Osteoblast (primary cell): ENCODE measurements at regions not wholly inside any gene's neighbourhood (a gene's known extent, or its start where the extent isn't known, plus 50 kb on each side); places are given as distances from the start of the nearest gene placed in this dataset.

Experiments
- DNase-seq: peaks from one replicate; pipeline ENCODE4 v3.0.0; 2011; ENCODE audit warnings: low spot score, mixed read lengths; ENCODE audit not compliant: insufficient read length; ENCODE audit errors: missing footprints
- H2AFZ ChIP-seq: 2 replicates; pipeline ENCODE4 v1.6.0; 2011; ENCODE audit warnings: mild to moderate bottlenecking, low read length
- H3K27ac ChIP-seq: 2 replicates; pipeline ENCODE4 v1.5.1; 2011; ENCODE audit warnings: mild to moderate bottlenecking, low read depth, low read length, moderate library complexity
- H3K27me3 ChIP-seq: 2 replicates; pipeline ENCODE4 v1.6.0; 2012; ENCODE audit warnings: mild to moderate bottlenecking, control low read depth, inconsistent platforms, low read length, moderate library complexity; ENCODE audit not compliant: insufficient read depth
- H3K36me3 ChIP-seq: 2 replicates; pipeline ENCODE4 v1.5.1; 2011; ENCODE audit warnings: mild to moderate bottlenecking, low read length, control low read depth, moderate library complexity; ENCODE audit not compliant: insufficient read depth
- H3K4me1 ChIP-seq: 2 replicates; pipeline ENCODE4 v1.5.1; 2011; ENCODE audit warnings: mild to moderate bottlenecking, low read length, control low read depth, moderate library complexity; ENCODE audit not compliant: insufficient read depth
- H3K4me2 ChIP-seq: 2 replicates; pipeline ENCODE4 v1.6.0; 2011; ENCODE audit warnings: mild to moderate bottlenecking, low read length; ENCODE audit not compliant: insufficient read depth
- H3K4me3 ChIP-seq: fragments of 200-600 bp; sonication (generic); 3 replicates; pipeline ENCODE4 v1.5.1; 2012; ENCODE audit warnings: mild to moderate bottlenecking, low read length, inconsistent platforms; ENCODE audit not compliant: insufficient read depth
- H3K79me2 ChIP-seq: 2 replicates; pipeline ENCODE4 v1.6.0; 2012; ENCODE audit warnings: mild to moderate bottlenecking, low read length, control low read depth, inconsistent platforms; ENCODE audit not compliant: insufficient read depth
- H3K9me3 ChIP-seq: 2 replicates; pipeline ENCODE4 v1.5.1; 2011; ENCODE audit warnings: low read depth, low read length, control low read depth
- H4K20me1 ChIP-seq: 2 replicates; pipeline ENCODE4 v1.6.0; 2012; ENCODE audit warnings: mild to moderate bottlenecking, low read length, control low read depth; ENCODE audit not compliant: insufficient read depth
- TF ChIP-seq, protein P1 (sequence below): IDR thresholded peaks from 2 replicates; pipeline ENCODE4 v1.5.1; 2011; ENCODE audit warnings: mild to moderate bottlenecking, low read depth, low read length, moderate library complexity; ENCODE audit errors: extremely low read depth

DNA sequence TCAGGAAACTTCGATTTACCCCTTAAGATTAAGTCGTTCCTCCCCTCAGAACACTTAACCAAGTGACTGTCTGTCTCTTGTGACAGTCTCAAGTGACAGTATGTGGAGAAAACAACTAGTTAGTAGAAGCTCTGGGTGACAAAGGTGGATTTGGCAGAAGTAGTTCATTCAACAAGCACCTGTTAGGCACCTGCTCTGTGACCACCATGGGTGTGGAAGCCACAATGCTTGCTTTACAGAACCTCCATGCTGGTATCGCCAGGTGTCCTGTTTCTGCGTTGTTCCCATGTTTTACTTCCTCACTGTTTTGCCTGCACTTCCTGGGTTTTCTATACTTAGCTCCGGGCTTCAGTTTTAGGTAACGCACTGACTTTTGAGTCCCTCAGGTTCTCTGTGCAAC is 337.4 kb upstream of the DCC start:
- Histone ChIP-seq H2AFZ (no peak overlapping the region), H3K4me3 (no peak overlapping the region), H3K4me1 (no peaks in the 10 kb centered on the region), H3K79me2 (no peaks in the 10 kb centered on the region), H3K36me3 (no peaks in the 10 kb centered on the region), H3K4me2 (no peak overlapping the region), H3K27me3 (no peaks in the 10 kb centered on the region), H4K20me1 (no peaks in the 10 kb centered on the region), H3K9me3 (no peaks in the 10 kb centered on the region), H3K27ac (no peak overlapping the region)
- TF ChIP-seq, protein P1, sequence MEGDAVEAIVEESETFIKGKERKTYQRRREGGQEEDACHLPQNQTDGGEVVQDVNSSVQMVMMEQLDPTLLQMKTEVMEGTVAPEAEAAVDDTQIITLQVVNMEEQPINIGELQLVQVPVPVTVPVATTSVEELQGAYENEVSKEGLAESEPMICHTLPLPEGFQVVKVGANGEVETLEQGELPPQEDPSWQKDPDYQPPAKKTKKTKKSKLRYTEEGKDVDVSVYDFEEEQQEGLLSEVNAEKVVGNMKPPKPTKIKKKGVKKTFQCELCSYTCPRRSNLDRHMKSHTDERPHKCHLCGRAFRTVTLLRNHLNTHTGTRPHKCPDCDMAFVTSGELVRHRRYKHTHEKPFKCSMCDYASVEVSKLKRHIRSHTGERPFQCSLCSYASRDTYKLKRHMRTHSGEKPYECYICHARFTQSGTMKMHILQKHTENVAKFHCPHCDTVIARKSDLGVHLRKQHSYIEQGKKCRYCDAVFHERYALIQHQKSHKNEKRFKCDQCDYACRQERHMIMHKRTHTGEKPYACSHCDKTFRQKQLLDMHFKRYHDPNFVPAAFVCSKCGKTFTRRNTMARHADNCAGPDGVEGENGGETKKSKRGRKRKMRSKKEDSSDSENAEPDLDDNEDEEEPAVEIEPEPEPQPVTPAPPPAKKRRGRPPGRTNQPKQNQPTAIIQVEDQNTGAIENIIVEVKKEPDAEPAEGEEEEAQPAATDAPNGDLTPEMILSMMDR: no peak
- no peak for DNase-seq

DNA sequence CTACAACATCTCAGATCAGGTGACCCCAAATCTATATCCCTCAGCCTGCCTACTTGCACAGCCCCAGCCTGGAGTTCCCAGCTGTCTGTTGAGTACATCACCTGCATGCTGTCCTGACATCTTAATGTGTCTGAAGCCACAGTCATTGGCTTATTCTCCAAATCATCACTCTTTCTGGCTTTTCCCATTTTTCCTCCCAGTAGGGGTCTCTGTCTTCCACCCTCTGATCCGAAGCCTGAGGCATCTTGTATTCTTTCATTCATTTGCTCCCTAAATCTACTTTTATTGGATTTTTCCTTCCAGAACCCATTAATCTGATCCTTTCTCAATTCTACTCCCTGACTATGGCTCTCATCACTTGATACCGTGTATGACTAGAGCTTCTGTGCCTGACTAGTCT is 332.9 kb upstream of the DCC start:
- TF ChIP-seq, protein P1: no peak
- no peaks in the 10 kb centered on the region for H3K27me3 ChIP-seq
- H3K36me3 ChIP-seq: no peaks in the 10 kb centered on the region
- no peak for DNase-seq
- no peaks in the 10 kb centered on the region for H3K4me1 ChIP-seq
- no peaks in the 10 kb centered on the region for H3K79me2 ChIP-seq
- no peaks in the 10 kb centered on the region for H3K9me3 ChIP-seq
- H4K20me1 ChIP-seq: no peaks in the 10 kb centered on the region
- H3K4me3 ChIP-seq: no peak overlapping the region
- no peak overlapping the region for H2AFZ ChIP-seq
- no peak overlapping the region for H3K27ac ChIP-seq
- no peak overlapping the region for H3K4me2 ChIP-seq

DNA sequence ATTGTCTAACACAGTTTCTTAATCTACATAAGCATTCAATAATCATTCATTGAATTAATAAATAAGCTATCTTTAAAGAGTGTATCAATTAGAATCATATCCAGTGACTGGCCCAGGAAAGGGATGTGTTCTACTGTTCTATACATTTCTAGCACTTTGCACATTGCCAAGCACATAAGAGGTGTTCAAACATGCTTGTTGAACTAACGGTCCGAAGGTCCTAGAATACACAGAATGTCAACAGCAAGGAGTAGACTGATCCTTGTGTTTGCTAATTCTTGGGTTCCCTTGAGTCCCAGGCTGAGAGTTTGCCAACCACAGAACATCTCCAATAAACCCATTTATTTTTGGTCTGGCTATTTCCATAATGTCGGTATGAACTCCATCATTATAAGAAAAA is 331.7 kb upstream of the DCC start:
- no peak overlapping the region for H2AFZ ChIP-seq
- H3K4me2 ChIP-seq: no peak overlapping the region
- H3K36me3 ChIP-seq: no peaks in the 10 kb centered on the region
- no peak overlapping the region for H3K27ac ChIP-seq
- H3K79me2 ChIP-seq: no peaks in the 10 kb centered on the region
- no peaks in the 10 kb centered on the region for H3K27me3 ChIP-seq
- no peak overlapping the region for H3K4me3 ChIP-seq
- no peaks in the 10 kb centered on the region for H3K9me3 ChIP-seq
- TF ChIP-seq, protein P1: no peak
- no peaks in the 10 kb centered on the region for H3K4me1 ChIP-seq
- H4K20me1 ChIP-seq: no peaks in the 10 kb centered on the region
- no peak for DNase-seq

DNA sequence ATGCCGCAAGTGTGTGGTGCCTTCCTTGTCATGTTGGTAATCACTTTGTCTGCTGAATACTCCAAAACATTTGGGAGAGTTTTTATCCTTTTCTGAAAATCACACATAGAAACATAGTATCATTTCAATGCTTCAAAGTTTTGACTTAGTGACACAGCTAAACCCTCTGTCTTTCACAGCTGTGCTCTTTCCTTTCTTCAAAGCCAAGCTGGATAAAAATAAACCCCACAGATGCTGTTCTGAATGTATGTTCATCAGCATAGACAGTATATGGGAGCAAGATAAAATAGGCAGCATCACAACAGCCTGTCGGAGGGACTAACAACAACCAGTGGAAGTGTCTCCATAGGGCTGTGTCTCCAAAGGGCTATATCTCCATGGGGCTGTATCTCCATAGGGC is 331.3 kb upstream of the DCC start:
- no peaks in the 10 kb centered on the region for H3K36me3 ChIP-seq
- TF ChIP-seq, protein P1: no peak
- no peaks in the 10 kb centered on the region for H3K79me2 ChIP-seq
- no peak overlapping the region for H3K4me3 ChIP-seq
- H3K27ac ChIP-seq: no peak overlapping the region
- H3K4me2 ChIP-seq: no peak overlapping the region
- no peaks in the 10 kb centered on the region for H4K20me1 ChIP-seq
- DNase-seq: no peak
- H3K9me3 ChIP-seq: no peaks in the 10 kb centered on the region
- H3K27me3 ChIP-seq: no peaks in the 10 kb centered on the region
- H3K4me1 ChIP-seq: no peaks in the 10 kb centered on the region
- H2AFZ ChIP-seq: no peak overlapping the region
